ENCODE measurements at regions not wholly inside any gene's neighbourhood (a gene's known extent, or its start where the extent isn't known, plus 50 kb on each side); places are given as distances from the start of the nearest gene placed in this dataset.
"Not testable (repeated sequence)": the region's sequence is repeated elsewhere in the genome, so short reads cannot be mapped to it uniquely, and the experiment has no call there.

DNA sequence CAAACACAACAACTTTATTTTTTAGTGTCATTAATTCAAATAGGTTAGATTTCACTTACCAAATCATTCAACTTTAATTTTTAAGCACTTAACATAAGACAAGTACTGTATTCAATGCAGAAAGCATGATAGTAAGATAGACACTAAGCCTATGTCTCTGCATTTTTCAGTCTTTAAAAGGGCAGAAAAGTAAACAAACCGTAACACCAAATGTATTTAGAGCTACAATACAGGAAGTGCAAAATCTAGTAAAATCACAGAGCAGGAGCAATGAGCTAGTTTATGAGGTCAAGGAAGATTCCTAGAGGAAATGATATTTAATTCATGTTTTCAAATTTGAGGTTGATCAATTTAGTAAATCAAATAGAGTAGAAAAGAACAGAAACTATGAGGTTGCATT, 68.0 kb upstream of the KLF8 start:
- not testable (repeated sequence) for DNase-seq
